ENCODE measurements at regions not wholly inside any gene's neighbourhood (a gene's known extent, or its start where the extent isn't known, plus 50 kb on each side); places are given as distances from the start of the nearest gene placed in this dataset.
A peak's percentile ranks its signal among the peaks of the same experiment; 100 is the strongest.

GRCh38 chr6:67640484-67640883, 994.6 kb upstream of the ADGRB3 start:
- DNase-seq: peak; percentile 2

GRCh38 chr6:67639161-67639560, 995.9 kb upstream of the ADGRB3 start:
- no peak for DNase-seq

GRCh38 chr6:67634199-67634598, 1000.9 kb upstream of the ADGRB3 start:
- no peak for DNase-seq

- DNase-seq: no peak
These were observed 1002.0 kb upstream of the ADGRB3 start for GRCh38 chr6:67633058-67633457.

GRCh38 chr6:67630146-67630545, 1004.9 kb upstream of the ADGRB3 start:
- DNase-seq: no peak

GRCh38 chr6:67629258-67629657, 1005.8 kb upstream of the ADGRB3 start:
- no peak for DNase-seq

- no peak for DNase-seq
These were observed 1019.3 kb upstream of the ADGRB3 start for GRCh38 chr6:67615796-67616195.

GRCh38 chr6:67608099-67608749, 1026.9 kb upstream of the ADGRB3 start:
- no peak for DNase-seq

GRCh38 chr6:67606906-67607828, 1027.9 kb upstream of the ADGRB3 start:
- no peak for DNase-seq

- no peak for DNase-seq
These were observed 1040.7 kb upstream of the ADGRB3 start for GRCh38 chr6:67594366-67594765.

GRCh38 chr6:67593247-67593646, 1041.8 kb upstream of the ADGRB3 start:
- DNase-seq: no peak

GRCh38 chr6:67591910-67592309, 1043.2 kb upstream of the ADGRB3 start:
- no peak for DNase-seq

GRCh38 chr6:67567842-67568241, 1067.2 kb upstream of the ADGRB3 start:
- no peak for DNase-seq

- no peak for DNase-seq
These were observed 1071.4 kb upstream of the ADGRB3 start for GRCh38 chr6:67563671-67564070.

GRCh38 chr6:67560068-67560467, 1075.0 kb upstream of the ADGRB3 start:
- no peak for DNase-seq

GRCh38 chr6:67558985-67559384, 1076.1 kb upstream of the ADGRB3 start:
- DNase-seq: no peak

GRCh38 chr6:67544851-67545452, 1090.1 kb upstream of the ADGRB3 start:
- DNase-seq: no peak

GRCh38 chr6:67541586-67541985, 1093.5 kb upstream of the ADGRB3 start:
- no peak for DNase-seq

GRCh38 chr6:67538032-67538431, 1097.0 kb upstream of the ADGRB3 start:
- no peak for DNase-seq

GRCh38 chr6:67535946-67536345, 1099.1 kb upstream of the ADGRB3 start:
- DNase-seq: no peak

- no peak for DNase-seq
These were observed 1128.7 kb upstream of the ADGRB3 start for GRCh38 chr6:67506352-67506751.

- DNase-seq: no peak
These were observed 1133.3 kb upstream of the ADGRB3 start for GRCh38 chr6:67501755-67502154.

- DNase-seq: no peak
These were observed 1137.3 kb upstream of the ADGRB3 start for GRCh38 chr6:67497749-67498148.

GRCh38 chr6:67496191-67496590, 1138.9 kb upstream of the ADGRB3 start:
- no peak for DNase-seq

Data from dermis blood vessel endothelial cell (primary cell).